Transverse colon (tissue), 4 donors: ENCODE measurements at regions not wholly inside any gene's neighbourhood (a gene's known extent, or its start where the extent isn't known, plus 50 kb on each side); places are given as distances from the start of the nearest gene placed in this dataset.

Experiments used
- POLR2A ChIP-seq: fragments of 450-650 bp; IDR thresholded peaks from one replicate; pipeline ENCODE4 v1.6.1; 2016; ENCODE audit warnings: antibody characterized with exemption, mild to moderate bottlenecking, moderate library complexity
- POLR2AphosphoS5 ChIP-seq, 3 donors: sonication (generic); formaldehyde crosslinking; IDR thresholded peaks; one replicate each; pipeline ENCODE4 v1.6.1; 2016; ENCODE audit warnings: antibody characterized with exemption in 3 of 3
- TF ChIP-seq, protein P1 (sequence below), 5 experiments: fragments of 200-600 bp in 3 of 5; fragments of 450-650 bp in 2 of 5; sonication (generic) in 3 of 5; IDR thresholded peaks; 1 replicate in 2 of 5; 2 replicates in 3 of 5; pipeline ENCODE4 v1.5.1; 2016 to 2017; ENCODE audit warnings: antibody characterized with exemption in 5 of 5, inconsistent platforms in 3 of 5, mild to moderate bottlenecking in 2 of 5, moderate library complexity in 1 of 5

DNA sequence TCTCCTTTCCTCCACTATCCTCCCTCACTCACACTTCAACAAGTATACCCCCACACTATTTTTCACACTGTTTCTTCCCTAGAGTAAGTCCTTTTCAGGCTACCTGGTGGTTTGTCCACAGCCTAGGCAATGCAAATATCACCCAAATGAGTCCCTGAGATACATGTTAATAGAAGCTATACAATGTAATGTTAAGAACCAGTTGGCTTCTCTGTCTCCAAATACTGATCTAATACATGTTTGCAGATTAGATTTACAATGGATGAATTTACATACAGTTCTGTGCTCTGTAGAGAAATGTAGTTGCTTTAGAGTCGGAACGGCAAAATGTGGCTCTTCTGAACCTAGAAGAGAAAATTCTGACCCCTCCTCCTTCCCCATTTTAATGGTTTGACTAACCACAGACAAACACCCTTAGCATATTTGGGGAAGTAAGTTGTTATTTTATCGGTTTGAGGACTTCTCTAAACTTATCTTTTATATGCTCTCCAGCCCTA, 63.6 kb upstream of the MBNL1 start:
- TF ChIP-seq, protein P1, sequence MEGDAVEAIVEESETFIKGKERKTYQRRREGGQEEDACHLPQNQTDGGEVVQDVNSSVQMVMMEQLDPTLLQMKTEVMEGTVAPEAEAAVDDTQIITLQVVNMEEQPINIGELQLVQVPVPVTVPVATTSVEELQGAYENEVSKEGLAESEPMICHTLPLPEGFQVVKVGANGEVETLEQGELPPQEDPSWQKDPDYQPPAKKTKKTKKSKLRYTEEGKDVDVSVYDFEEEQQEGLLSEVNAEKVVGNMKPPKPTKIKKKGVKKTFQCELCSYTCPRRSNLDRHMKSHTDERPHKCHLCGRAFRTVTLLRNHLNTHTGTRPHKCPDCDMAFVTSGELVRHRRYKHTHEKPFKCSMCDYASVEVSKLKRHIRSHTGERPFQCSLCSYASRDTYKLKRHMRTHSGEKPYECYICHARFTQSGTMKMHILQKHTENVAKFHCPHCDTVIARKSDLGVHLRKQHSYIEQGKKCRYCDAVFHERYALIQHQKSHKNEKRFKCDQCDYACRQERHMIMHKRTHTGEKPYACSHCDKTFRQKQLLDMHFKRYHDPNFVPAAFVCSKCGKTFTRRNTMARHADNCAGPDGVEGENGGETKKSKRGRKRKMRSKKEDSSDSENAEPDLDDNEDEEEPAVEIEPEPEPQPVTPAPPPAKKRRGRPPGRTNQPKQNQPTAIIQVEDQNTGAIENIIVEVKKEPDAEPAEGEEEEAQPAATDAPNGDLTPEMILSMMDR (IDR thresholded peaks at IDR 0.05), result no peak
- TF ChIP-seq POLR2A (peak; percentile 43), POLR2AphosphoS5 (IDR thresholded peaks at IDR 0.05) (peak in 2 of 3 donors; percentile 6 to 24)
